ENCODE measurements at regions not wholly inside any gene's neighbourhood (a gene's known extent, or its start where the extent isn't known, plus 50 kb on each side); places are given as distances from the start of the nearest gene placed in this dataset.

GRCh38 chrX:39765327-39765726, 332.4 kb downstream of the BCOR start:
- ATAC-seq (ENCODE audit: low read depth), result no peak
- ChIA-PET POLR2A (no interaction called here), CTCF (no interaction called here)
- intact Hi-C loops (cut with micrococcal nuclease), result no loop called here
- Mint-ChIP-seq H3K36me3 (ENCODE audit: low read depth) (no peaks in the 10 kb centered on the region), H3K27me3 (no peaks in the 10 kb centered on the region), H3K9me3 (no peaks in the 10 kb centered on the region), H3K27ac (no peak overlapping the region), H3K4me1 (no peaks in the 10 kb centered on the region), H3K4me3 (no peak overlapping the region)
- TF ChIP-seq, protein P1, sequence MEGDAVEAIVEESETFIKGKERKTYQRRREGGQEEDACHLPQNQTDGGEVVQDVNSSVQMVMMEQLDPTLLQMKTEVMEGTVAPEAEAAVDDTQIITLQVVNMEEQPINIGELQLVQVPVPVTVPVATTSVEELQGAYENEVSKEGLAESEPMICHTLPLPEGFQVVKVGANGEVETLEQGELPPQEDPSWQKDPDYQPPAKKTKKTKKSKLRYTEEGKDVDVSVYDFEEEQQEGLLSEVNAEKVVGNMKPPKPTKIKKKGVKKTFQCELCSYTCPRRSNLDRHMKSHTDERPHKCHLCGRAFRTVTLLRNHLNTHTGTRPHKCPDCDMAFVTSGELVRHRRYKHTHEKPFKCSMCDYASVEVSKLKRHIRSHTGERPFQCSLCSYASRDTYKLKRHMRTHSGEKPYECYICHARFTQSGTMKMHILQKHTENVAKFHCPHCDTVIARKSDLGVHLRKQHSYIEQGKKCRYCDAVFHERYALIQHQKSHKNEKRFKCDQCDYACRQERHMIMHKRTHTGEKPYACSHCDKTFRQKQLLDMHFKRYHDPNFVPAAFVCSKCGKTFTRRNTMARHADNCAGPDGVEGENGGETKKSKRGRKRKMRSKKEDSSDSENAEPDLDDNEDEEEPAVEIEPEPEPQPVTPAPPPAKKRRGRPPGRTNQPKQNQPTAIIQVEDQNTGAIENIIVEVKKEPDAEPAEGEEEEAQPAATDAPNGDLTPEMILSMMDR (IDR thresholded peaks at IDR 0.05), result no peak
- no peak for DNase-seq

GRCh38 chrX:39766085-39766726, 331.6 kb downstream of the BCOR start:
- Mint-ChIP-seq H3K27ac (no peak overlapping the region), H3K4me3 (no peak overlapping the region), H3K27me3 (no peaks in the 10 kb centered on the region), H3K9me3 (no peaks in the 10 kb centered on the region), H3K36me3 (ENCODE audit: low read depth) (no peaks in the 10 kb centered on the region), H3K4me1 (no peaks in the 10 kb centered on the region)
- DNase-seq, result no peak
- intact Hi-C loops (cut with micrococcal nuclease), result no loop called here
- no peak for ATAC-seq (ENCODE audit: low read depth)
- POLR2A ChIA-PET, result no interaction called here
- TF ChIP-seq, protein P1 (IDR thresholded peaks at IDR 0.05), result no peak
- CTCF ChIA-PET, result no interaction called here

GRCh38 chrX:39766855-39767254, 330.9 kb downstream of the BCOR start:
- Mint-ChIP-seq H3K9me3 (no peaks in the 10 kb centered on the region), H3K36me3 (ENCODE audit: low read depth) (no peaks in the 10 kb centered on the region), H3K27me3 (no peaks in the 10 kb centered on the region), H3K27ac (no peak overlapping the region), H3K4me1 (peaks cover 2% of the 10 kb centered on the region), H3K4me3 (no peak overlapping the region)
- TF ChIP-seq, protein P1 (IDR thresholded peaks at IDR 0.05), result no peak
- intact Hi-C loops (cut with micrococcal nuclease), result no loop called here
- ChIA-PET POLR2A (no interaction called here), CTCF (no interaction called here)
- DNase-seq (no peak), ATAC-seq (ENCODE audit: low read depth) (no peak)

DNA sequence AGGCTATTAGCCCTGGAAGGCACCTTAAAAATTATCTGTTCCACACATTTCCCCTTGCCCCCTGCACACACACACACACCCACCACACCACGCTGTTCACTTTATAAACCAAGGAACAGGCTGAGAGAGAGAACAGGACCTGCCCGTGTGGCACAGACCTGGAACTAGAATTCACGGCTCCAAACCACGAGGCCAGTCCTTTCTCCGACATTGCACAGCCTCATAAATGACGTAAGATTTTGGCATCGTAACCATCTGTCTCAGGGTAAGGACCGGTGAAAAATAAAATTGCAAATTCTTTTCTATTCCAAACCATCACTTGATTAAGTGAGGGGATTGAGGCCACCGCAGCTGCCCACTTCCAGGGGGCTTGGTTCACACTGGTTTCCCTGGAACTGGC, 330.3 kb downstream of the BCOR start:
- H3K9me3 Mint-ChIP-seq, result no peaks in the 10 kb centered on the region
- peaks cover 2% of the 10 kb centered on the region for H3K27me3 Mint-ChIP-seq
- DNase-seq, result no peak
- no peak overlapping the region for H3K4me3 Mint-ChIP-seq
- no peak overlapping the region for H3K27ac Mint-ChIP-seq
- ChIA-PET POLR2A (no interaction called here), CTCF (no interaction called here)
- intact Hi-C loops (cut with micrococcal nuclease), result no loop called here
- no peaks in the 10 kb centered on the region for H3K36me3 Mint-ChIP-seq (ENCODE audit: low read depth)
- TF ChIP-seq, protein P1 (IDR thresholded peaks at IDR 0.05), result no peak
- ATAC-seq (ENCODE audit: low read depth), result no peak
- H3K4me1 Mint-ChIP-seq, result peaks cover 6% of the 10 kb centered on the region

DNA sequence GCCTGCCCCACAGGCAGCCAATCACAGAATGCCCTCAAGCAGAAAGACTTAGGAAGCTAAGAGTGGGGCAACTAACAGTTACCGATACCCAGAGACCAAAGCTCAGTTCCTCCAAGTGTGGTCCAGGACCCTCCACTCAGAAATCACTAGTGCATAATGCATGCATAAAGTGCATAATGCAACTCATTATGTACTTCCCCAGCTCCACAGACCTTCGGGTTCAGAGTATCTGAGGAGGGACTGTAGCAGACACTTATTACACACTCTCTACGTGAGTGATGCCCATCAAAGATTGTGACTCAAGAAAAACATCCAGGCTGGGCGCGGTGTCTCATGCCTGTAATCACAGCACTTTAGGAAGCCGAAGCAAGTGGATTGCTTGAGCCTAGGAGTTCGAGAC, 328.0 kb downstream of the BCOR start:
- Mint-ChIP-seq H3K4me1 (peaks cover 8% of the 10 kb centered on the region), H3K27me3 (peaks cover 4% of the 10 kb centered on the region), H3K36me3 (ENCODE audit: low read depth) (no peaks in the 10 kb centered on the region), H3K9me3 (no peaks in the 10 kb centered on the region), H3K4me3 (no peak overlapping the region), H3K27ac (no peak overlapping the region)
- POLR2A ChIA-PET, result no interaction called here
- intact Hi-C loops (cut with micrococcal nuclease), result no loop called here
- DNase-seq (no peak), ATAC-seq (ENCODE audit: low read depth) (no peak)
- CTCF ChIA-PET, result no interaction called here
- TF ChIP-seq, protein P1 (IDR thresholded peaks at IDR 0.05), result no peak
